ENCODE measurements at regions not wholly inside any gene's neighbourhood (a gene's known extent, or its start where the extent isn't known, plus 50 kb on each side); places are given as distances from the start of the nearest gene placed in this dataset.

DNA sequence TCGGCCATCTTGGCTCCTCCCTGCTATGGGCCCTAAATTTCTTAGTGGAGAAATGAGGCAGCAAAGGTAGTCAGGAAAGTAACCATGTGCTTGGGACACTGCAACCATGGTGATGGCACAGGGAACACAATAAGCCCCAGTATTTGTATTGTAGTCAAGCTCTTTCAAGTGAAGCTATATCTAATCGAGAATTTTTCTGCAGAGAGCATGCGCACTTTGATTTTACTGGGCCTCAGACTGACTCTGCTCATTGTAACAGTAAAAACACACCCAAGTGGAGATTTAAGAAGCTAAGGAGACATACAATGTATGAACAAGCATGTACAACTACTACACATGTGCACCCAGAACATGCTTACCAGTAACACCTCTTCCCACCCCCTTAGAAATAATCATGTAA, 67.3 kb upstream of the TMEM229A start:
- no peak for FAIRE-seq
- no peak overlapping the region for H3K4me3 ChIP-seq (ENCODE audit: extremely low read depth in 1 of 4, insufficient read depth in 2 of 4, low read depth in 3 of 4, low read length in 4 of 4)
- H3K9ac ChIP-seq (replicated peaks in 1 of 4; ENCODE audit: extremely low read depth in 1 of 4, low read depth in 3 of 4, low read length in 3 of 4) = no peak overlapping the region
- no peak overlapping the region for H3K56ac ChIP-seq (replicated peaks; ENCODE audit: insufficient read length, low read depth, low read length)
- no peaks in the 10 kb centered on the region for H4K20me1 ChIP-seq (replicated peaks in 1 of 2; ENCODE audit: control insufficient read depth in 1 of 2, insufficient read depth in 2 of 2, low read length in 2 of 2)
- no peak overlapping the region for H2BK120ac ChIP-seq (replicated peaks; ENCODE audit: low read depth, low read length)
- no peaks in the 10 kb centered on the region for H3K79me2 ChIP-seq (ENCODE audit: control insufficient read depth in 1 of 2, insufficient read depth in 2 of 2, low read length in 2 of 2)
- H3K27me3 ChIP-seq (replicated peaks in 1 of 4; ENCODE audit: control insufficient read depth in 3 of 4, extremely low read depth in 1 of 4, insufficient read depth in 3 of 4, low read length in 3 of 4) = no peaks in the 10 kb centered on the region
- no peak overlapping the region for H3K23ac ChIP-seq (ENCODE audit: insufficient read length)
- ChIA-PET CTCF (ENCODE audit: partially characterized antibody) (interaction anchor here (0.5 to 3.4 kb wide), 34 partner anchors 9 to 1182 kb away, joined by 3 to 28 read pairs (median 5); no protein-coding TSS in a partner anchor), POLR2A (ENCODE audit: partially characterized antibody) (interaction anchor here (1.1 kb wide), 1 partner anchor 351 kb away, joined by 3 read pairs; the partner anchor contains the start of gene WASL)
- no peak overlapping the region for H3K14ac ChIP-seq (ENCODE audit: insufficient read length)
- H3K36me3 ChIP-seq (ENCODE audit: control insufficient read depth in 2 of 4, insufficient read depth in 4 of 4, low read length in 3 of 4) = no peaks in the 10 kb centered on the region
- H3K79me1 ChIP-seq (ENCODE audit: low read depth, low read length) = no peaks in the 10 kb centered on the region
- H3K23me2 ChIP-seq (ENCODE audit: low read depth, low read length) = no peaks in the 10 kb centered on the region
- no peaks in the 10 kb centered on the region for H3K4me1 ChIP-seq (replicated peaks in 1 of 4; ENCODE audit: control insufficient read depth in 3 of 4, insufficient read depth in 4 of 4, low read length in 3 of 4)
- DNase-seq (ENCODE audit: low read depth in 1 of 2, low spot score in 2 of 2) = no peak
- H3K4ac ChIP-seq (replicated peaks; ENCODE audit: insufficient read length, low read depth, low read length) = no peak overlapping the region
- H3K9me3 ChIP-seq (ENCODE audit: insufficient read depth in 2 of 2, low read depth in 1 of 2, low read length in 1 of 2) = peaks cover 0 to 7% of the 10 kb centered on the region in 2 experiments; a peak in 2 of 4 replicates
- H2BK12ac ChIP-seq (ENCODE audit: low read depth, low read length) = no peak overlapping the region
- WGBS, 2 experiments (ENCODE audit: extremely low coverage in 1 of 2, insufficient coverage in 1 of 2, insufficient read length in 1 of 2, insufficient replicate concordance in 2 of 2, low coverage in 1 of 2, low lambda C conversion rate in 2 of 2, missing lambda C conversion rate in 1 of 2) = 98% methylated on average over 3 of the region's 3 CpGs; no CpG with 5 or more reads in 1 of the 2 experiments
- no peak overlapping the region for H2BK15ac ChIP-seq (ENCODE audit: low read length)
- no peak overlapping the region for H2BK20ac ChIP-seq (ENCODE audit: low read length)
- no peak overlapping the region for H2BK5ac ChIP-seq (ENCODE audit: low read depth, low read length)
- no peak for TF ChIP-seq GABPA (IDR thresholded peaks at IDR 0.05; ENCODE audit: borderline replicate concordance, insufficient read depth, low read length)
- no peak for TF ChIP-seq EZH2 (IDR thresholded peaks at IDR 0.05; ENCODE audit: low read depth, low read length, severe bottlenecking)
- no peak for TF ChIP-seq POLR2AphosphoS5 (IDR thresholded peaks at IDR 0.05; ENCODE audit: low read depth, low read length)
- no peak for TF ChIP-seq CTBP2 (IDR thresholded peaks at IDR 0.05; ENCODE audit: borderline replicate concordance, insufficient read depth, insufficient read length, low read length)
- no peak for TF ChIP-seq CBX5 (IDR thresholded peaks at IDR 0.05; ENCODE audit: low read depth, low read length)
- no peak for TF ChIP-seq SP2 (IDR thresholded peaks at IDR 0.05; ENCODE audit: low read length)
- no peak for TF ChIP-seq KDM4A (IDR thresholded peaks at IDR 0.05; ENCODE audit: low read depth, low read length, severe bottlenecking)
- TF ChIP-seq TAF1 (IDR thresholded peaks at IDR 0.05; ENCODE audit: low read depth, low read length) = no peak
- no peak for TF ChIP-seq SIRT6 (IDR thresholded peaks at IDR 0.05; ENCODE audit: low read length)
- TF ChIP-seq RBBP5 (IDR thresholded peaks at IDR 0.05; ENCODE audit: borderline replicate concordance, low read depth, low read length) = no peak
- no peak overlapping the region for H4K5ac ChIP-seq (ENCODE audit: insufficient read length, low read depth, low read length)
- no peak overlapping the region for H2AK5ac ChIP-seq (ENCODE audit: low read depth, low read length)
- no peak overlapping the region for H3K27ac ChIP-seq (ENCODE audit: low read depth, low read length)
- H4K91ac ChIP-seq (replicated peaks; ENCODE audit: insufficient read length, low read length) = no peak overlapping the region
- no peak overlapping the region for H4K8ac ChIP-seq (ENCODE audit: extremely low read depth, insufficient read depth, low read length)
- H3K18ac ChIP-seq (ENCODE audit: extremely low read depth, low read length) = no peak overlapping the region
- no peak overlapping the region for H2AFZ ChIP-seq (ENCODE audit: low read length)
- H3K4me2 ChIP-seq (ENCODE audit: insufficient read depth in 1 of 2, low read depth in 2 of 2, low read length in 2 of 2) = no peak overlapping the region
